Large intestine (tissue), 3 donors: ENCODE measurements at regions not wholly inside any gene's neighbourhood (a gene's known extent, or its start where the extent isn't known, plus 50 kb on each side); places are given as distances from the start of the nearest gene placed in this dataset.

Experiments used
- DNase-seq, 2 donors: peaks; one replicate each; pipeline versions ENCODE4 v3.0.0 to v3.0.0-alpha.2; 2013
- H3K27ac ChIP-seq: one replicate; pipeline ENCODE4 v1.5.1; 2013; ENCODE audit warnings: low read length
- H3K27me3 ChIP-seq: 2 replicates; pipeline ENCODE4 v1.6.1; 2013; ENCODE audit warnings: low read length; ENCODE audit not compliant: control insufficient read depth, insufficient read depth
- H3K36me3 ChIP-seq: 2 replicates; pipeline ENCODE4 v1.6.1; 2013; ENCODE audit warnings: low read length; ENCODE audit not compliant: control insufficient read depth, insufficient read depth
- H3K4me1 ChIP-seq: one replicate; pipeline ENCODE4 v1.6.1; 2013; ENCODE audit warnings: low read length; ENCODE audit not compliant: control insufficient read depth, insufficient read depth
- H3K4me3 ChIP-seq: one replicate; pipeline ENCODE4 v1.5.1; 2013; ENCODE audit warnings: low read length
- H3K9me3 ChIP-seq: one replicate; pipeline ENCODE4 v1.6.1; 2013; ENCODE audit warnings: mild to moderate bottlenecking, low read depth, low read length, moderate library complexity; ENCODE audit not compliant: control insufficient read depth
- WGBS: methylation state at CpG from one replicate; pipeline ENCODE4 v1.1.5; 2013; ENCODE audit warnings: low lambda C conversion rate; ENCODE audit not compliant: insufficient coverage; 5-methylcytosine and 5-hydroxymethylcytosine counted together

DNA sequence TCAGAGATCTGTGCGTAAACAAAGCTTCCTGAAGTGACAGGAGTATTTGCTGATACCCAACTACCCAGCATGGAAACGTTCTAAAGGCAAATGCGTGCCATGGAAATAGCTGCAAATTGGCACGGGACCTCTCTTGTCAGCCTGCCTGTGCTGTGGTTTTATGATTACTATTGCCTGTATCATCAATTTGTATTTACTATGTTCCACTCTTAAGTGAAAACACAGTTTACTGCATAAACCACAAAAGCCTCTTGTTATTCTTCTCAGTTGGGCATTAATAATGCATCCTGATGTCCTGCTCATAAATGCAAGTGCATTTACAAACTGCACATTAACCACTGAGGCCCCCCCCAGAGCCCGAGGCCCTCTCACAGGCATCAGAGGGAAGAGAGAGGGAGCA, 196.6 kb upstream of the SLC35G4 start:
- Histone ChIP-seq H3K9me3 (no peaks in the 10 kb centered on the region), H3K27me3 (no peaks in the 10 kb centered on the region), H3K27ac (no peak overlapping the region), H3K36me3 (no peaks in the 10 kb centered on the region), H3K4me1 (no peaks in the 10 kb centered on the region), H3K4me3 (no peak overlapping the region)
- DNase-seq = no peak
- WGBS = no CpG with 5 or more reads among the region's 5 CpGs

DNA sequence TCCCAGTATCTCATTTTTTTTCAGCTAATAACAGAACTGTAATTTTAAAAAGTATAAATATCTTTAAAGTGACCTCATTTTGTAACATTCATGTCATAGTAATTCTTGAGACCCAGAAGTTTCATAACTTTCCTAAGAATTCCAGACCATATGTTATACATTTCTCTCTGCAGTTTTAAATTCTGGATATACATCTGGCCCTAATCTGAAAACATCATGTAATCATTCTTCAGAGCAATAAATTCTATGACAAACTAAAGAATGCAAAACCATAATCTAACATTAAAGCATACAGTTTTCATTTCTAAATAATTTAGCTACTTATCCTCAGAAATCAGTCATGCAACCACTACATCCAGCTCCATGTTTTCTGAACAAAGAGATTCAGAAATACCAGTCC, 198.3 kb upstream of the SLC35G4 start:
- no peak overlapping the region for H3K4me3 ChIP-seq
- no peaks in the 10 kb centered on the region for H3K4me1 ChIP-seq
- H3K27ac ChIP-seq = no peak overlapping the region
- H3K36me3 ChIP-seq = no peaks in the 10 kb centered on the region
- no peaks in the 10 kb centered on the region for H3K27me3 ChIP-seq
- no peak for DNase-seq
- no peaks in the 10 kb centered on the region for H3K9me3 ChIP-seq

DNA sequence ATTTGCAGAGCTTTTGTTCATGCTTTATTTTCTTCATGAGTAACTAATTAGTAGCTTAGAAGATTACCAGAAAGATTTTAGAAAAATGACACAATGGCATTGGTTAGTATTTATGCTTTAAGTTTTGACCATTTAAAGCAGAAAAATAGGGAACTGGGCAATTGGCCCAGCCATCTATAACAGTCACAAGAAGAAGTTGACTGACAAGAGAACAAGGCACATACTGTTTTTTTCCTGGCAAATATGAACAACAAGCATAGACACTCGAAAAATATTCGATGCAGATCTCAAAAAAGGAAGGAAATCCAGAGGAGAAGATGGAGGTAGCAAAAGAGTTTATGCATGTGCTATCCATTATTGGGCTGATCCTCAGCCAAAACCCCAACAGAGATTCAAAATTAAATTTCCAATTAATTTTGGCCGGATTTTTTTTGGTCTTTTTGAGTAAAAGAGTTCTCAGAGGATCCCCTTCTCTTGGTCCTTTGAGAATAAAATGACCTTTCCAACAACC, 200.8 kb upstream of the SLC35G4 start:
- Histone ChIP-seq H3K9me3 (no peaks in the 10 kb centered on the region), H3K27ac (no peak overlapping the region), H3K4me1 (no peaks in the 10 kb centered on the region), H3K36me3 (no peaks in the 10 kb centered on the region), H3K4me3 (no peak overlapping the region), H3K27me3 (no peaks in the 10 kb centered on the region)
- no peak for DNase-seq
- no CpG with 5 or more reads among the region's 3 CpGs for WGBS

DNA sequence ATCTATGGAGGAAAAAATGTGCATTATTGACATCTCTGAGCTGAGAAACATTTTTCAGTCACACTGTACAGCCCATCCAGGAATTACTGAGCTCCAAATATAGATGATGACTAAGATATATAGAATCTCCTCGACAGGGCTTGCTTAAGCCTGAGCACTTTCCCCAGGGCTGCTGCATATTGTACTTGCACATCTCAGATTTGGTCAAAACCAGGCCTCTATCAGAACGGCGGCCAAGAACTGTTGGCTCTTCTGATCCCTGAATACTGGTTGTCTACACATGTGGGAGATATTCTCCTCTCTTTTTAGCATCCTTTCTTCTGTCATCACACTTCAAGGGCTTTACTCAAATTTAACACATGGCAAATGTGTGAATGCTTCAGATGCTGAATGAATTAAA, 201.5 kb upstream of the SLC35G4 start:
- no peak overlapping the region for H3K4me3 ChIP-seq
- DNase-seq = no peak
- WGBS = no CpG with 5 or more reads among the region's 3 CpGs
- no peaks in the 10 kb centered on the region for H3K4me1 ChIP-seq
- H3K27me3 ChIP-seq = no peaks in the 10 kb centered on the region
- no peaks in the 10 kb centered on the region for H3K9me3 ChIP-seq
- H3K27ac ChIP-seq = no peak overlapping the region
- no peaks in the 10 kb centered on the region for H3K36me3 ChIP-seq

DNA sequence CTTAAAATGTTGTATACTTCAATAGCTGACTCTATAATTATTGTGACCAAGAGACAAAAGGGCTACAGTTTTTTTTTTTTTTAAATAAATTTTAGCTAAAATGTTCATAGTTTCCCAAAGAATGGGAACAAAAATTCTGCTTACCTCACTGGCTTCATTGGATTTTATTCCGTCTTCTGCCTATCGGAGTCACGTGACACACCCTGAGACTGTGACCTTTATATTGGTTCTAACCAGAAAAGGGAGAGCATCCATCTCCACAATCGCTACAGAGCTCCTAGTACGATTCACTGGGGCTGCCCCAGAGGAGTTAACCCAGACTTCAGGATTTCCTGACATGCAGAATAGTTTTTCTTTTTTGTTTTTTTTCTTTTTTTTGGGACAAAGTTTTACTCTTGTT, 203.6 kb upstream of the SLC35G4 start:
- Histone ChIP-seq H3K27me3 (no peaks in the 10 kb centered on the region), H3K27ac (no peak overlapping the region), H3K36me3 (no peaks in the 10 kb centered on the region), H3K4me3 (no peak overlapping the region), H3K9me3 (no peaks in the 10 kb centered on the region), H3K4me1 (no peaks in the 10 kb centered on the region)
- WGBS = no CpG with 5 or more reads among the region's 5 CpGs
- no peak for DNase-seq

DNA sequence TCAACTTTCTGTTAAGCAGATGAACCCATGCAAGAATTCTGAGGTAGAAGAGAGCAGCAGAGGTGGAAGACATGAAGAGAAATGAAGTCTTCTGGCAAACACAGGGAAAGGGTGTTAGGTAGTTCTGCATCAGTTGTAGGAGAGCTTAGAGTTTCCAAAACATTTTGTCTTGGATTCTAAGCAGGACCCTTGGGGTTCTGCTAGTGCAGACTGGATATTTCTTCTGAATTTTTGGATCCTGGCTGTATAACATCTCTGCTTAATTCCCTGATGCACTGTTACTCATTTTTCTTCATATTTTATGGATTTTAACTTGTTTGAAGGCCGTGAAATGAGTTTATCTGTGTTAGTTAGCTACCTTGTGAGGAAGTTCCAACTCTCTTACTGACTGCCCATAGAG, 208.7 kb upstream of the SLC35G4 start:
- Histone ChIP-seq H3K27ac (no peak overlapping the region), H3K36me3 (no peaks in the 10 kb centered on the region), H3K27me3 (no peaks in the 10 kb centered on the region), H3K4me3 (no peak overlapping the region), H3K4me1 (no peaks in the 10 kb centered on the region), H3K9me3 (no peaks in the 10 kb centered on the region)
- no peak for DNase-seq
- no CpG with 5 or more reads among the region's 1 CpG for whole genome bisulfite sequencing

DNA sequence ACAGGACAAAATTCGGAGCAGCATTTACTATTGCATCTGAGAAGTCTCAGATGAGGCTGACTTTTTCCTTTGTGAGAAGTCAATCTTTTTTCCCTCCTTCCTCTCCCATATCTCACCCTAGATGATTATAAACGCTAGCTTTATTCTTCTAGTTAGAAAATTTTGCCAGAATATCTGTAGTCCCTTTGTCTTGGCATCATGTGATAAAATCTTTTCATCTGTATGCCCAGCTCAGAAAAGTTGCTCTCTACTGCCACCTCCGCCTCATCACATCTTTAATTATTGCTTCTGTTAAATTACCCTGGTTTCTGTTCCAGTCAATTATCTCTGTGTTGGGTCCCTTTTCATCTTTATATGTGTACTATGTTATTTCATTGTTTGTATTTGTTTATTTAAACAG, 210.8 kb upstream of the SLC35G4 start:
- no peak overlapping the region for H3K27ac ChIP-seq
- WGBS = 83% methylated on average over 2 of the region's 3 CpGs
- no peak for DNase-seq
- H3K36me3 ChIP-seq = no peaks in the 10 kb centered on the region
- no peaks in the 10 kb centered on the region for H3K27me3 ChIP-seq
- no peak overlapping the region for H3K4me3 ChIP-seq
- H3K9me3 ChIP-seq = no peaks in the 10 kb centered on the region
- H3K4me1 ChIP-seq = no peaks in the 10 kb centered on the region

DNA sequence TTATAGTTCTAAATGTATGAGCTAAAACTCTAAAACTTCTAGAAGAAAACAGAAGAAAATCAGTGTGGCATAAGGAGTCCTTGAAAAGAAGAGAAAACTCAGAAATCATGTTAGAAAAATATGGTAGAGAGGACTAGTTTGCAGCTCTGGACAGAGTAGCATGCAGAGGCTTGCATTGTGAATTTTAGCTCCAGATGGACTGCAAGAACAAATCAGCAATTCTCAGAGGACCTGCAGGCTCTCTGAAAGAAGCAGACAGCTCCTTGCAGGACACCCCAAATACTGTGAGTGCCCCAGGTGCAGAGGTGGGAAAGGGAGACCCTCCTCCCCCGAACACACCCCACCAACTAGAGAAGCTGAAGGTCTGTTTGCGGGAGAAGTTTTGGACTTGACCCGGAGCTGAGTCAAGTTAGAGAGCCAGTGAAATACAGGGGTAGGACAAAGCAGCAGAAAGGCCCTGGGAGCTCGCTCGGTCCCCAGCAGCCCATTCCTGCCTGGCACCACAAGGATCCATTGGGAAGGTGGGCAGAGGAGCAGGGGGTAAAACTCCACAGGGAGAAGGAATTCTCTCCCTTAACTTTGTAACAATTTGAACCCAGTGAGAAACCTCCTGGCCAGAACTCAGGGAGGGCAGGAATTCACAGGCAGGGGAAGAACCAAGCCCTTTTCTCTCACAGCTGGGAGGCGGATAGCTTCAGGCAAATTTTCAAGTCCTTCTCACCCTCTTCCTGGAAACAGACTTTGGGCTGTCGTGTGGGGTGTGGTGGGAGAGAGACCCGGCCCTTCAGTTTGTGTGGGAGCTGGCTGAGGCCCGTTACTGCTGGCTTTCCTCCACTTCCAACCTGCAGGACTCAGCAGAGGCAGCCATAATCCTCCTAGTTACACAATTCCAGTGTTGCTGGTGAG, 216.2 kb upstream of the SLC35G4 start:
- WGBS = no CpG with 5 or more reads among the region's 9 CpGs
- no peaks in the 10 kb centered on the region for H3K27me3 ChIP-seq
- no peak overlapping the region for H3K27ac ChIP-seq
- H3K9me3 ChIP-seq = no peaks in the 10 kb centered on the region
- H3K4me1 ChIP-seq = no peaks in the 10 kb centered on the region
- no peak overlapping the region for H3K4me3 ChIP-seq
- DNase-seq = no peak
- H3K36me3 ChIP-seq = no peaks in the 10 kb centered on the region

DNA sequence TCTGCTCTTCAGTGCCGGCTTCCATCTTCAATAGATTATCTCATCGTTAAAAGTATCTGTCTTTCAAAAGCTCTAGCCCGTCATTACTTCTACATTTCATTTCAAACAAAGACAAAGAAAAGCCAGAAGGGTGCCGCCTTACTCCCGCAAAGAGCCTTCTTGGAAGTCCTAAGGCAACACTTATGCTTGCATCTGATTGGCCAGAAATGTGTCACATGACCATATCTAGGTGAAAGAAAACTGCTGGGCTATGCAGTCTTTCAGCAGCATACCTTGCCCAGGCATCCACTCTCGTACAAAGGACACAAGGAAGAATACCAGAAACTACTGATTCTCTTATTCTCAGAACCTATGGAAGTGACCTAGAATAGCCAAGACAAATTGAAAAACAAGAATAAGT, 217.1 kb upstream of the SLC35G4 start:
- Histone ChIP-seq H3K36me3 (no peaks in the 10 kb centered on the region), H3K4me1 (no peaks in the 10 kb centered on the region), H3K27ac (no peak overlapping the region), H3K4me3 (no peak overlapping the region), H3K27me3 (no peaks in the 10 kb centered on the region), H3K9me3 (no peaks in the 10 kb centered on the region)
- 100% methylated on average over 1 of the region's 6 CpGs for WGBS
- no peak for DNase-seq

DNA sequence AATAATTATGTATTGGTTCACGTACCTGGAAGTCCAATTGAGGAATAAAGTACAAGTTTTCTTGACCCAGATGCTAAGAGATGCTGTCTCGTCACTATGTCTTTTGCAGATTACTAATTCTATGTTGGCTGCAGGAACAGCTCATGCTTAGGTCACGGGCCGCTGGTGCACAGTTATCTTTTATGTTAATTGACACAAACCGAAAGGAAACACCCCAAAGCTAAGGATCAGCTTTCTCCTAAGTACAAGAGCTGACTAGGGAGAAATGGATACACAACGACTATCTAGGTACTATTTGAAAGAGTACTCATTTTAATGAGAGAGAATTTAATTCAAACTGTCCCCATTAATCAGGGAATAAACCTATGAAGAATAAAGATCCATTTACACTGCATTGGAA, 217.7 kb upstream of the SLC35G4 start:
- Histone ChIP-seq H3K27me3 (no peaks in the 10 kb centered on the region), H3K27ac (no peak overlapping the region), H3K9me3 (no peaks in the 10 kb centered on the region), H3K4me3 (no peak overlapping the region), H3K4me1 (no peaks in the 10 kb centered on the region), H3K36me3 (no peaks in the 10 kb centered on the region)
- WGBS = 94% methylated on average over 3 of the region's 6 CpGs
- no peak for DNase-seq
